ENCODE measurements at regions not wholly inside any gene's neighbourhood (a gene's known extent, or its start where the extent isn't known, plus 50 kb on each side); places are given as distances from the start of the nearest gene placed in this dataset.

GRCh38 chr1:50328552-50328951 is 94.7 kb downstream of the DMRTA2 start:
- TF ChIP-seq, protein P1, sequence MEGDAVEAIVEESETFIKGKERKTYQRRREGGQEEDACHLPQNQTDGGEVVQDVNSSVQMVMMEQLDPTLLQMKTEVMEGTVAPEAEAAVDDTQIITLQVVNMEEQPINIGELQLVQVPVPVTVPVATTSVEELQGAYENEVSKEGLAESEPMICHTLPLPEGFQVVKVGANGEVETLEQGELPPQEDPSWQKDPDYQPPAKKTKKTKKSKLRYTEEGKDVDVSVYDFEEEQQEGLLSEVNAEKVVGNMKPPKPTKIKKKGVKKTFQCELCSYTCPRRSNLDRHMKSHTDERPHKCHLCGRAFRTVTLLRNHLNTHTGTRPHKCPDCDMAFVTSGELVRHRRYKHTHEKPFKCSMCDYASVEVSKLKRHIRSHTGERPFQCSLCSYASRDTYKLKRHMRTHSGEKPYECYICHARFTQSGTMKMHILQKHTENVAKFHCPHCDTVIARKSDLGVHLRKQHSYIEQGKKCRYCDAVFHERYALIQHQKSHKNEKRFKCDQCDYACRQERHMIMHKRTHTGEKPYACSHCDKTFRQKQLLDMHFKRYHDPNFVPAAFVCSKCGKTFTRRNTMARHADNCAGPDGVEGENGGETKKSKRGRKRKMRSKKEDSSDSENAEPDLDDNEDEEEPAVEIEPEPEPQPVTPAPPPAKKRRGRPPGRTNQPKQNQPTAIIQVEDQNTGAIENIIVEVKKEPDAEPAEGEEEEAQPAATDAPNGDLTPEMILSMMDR (IDR thresholded peaks at IDR 0.05; ENCODE audit: low read depth, low read length, poor library complexity, severe bottlenecking): no peak
- no peak for TF ChIP-seq EZH2phosphoT487 (IDR thresholded peaks at IDR 0.05; ENCODE audit: borderline replicate concordance, low read length)

All from DOHH2 (cell line).